ENCODE measurements at regions not wholly inside any gene's neighbourhood (a gene's known extent, or its start where the extent isn't known, plus 50 kb on each side); places are given as distances from the start of the nearest gene placed in this dataset.
"Not testable (repeated sequence)": the region's sequence is repeated elsewhere in the genome, so short reads cannot be mapped to it uniquely, and the experiment has no call there.

DNA sequence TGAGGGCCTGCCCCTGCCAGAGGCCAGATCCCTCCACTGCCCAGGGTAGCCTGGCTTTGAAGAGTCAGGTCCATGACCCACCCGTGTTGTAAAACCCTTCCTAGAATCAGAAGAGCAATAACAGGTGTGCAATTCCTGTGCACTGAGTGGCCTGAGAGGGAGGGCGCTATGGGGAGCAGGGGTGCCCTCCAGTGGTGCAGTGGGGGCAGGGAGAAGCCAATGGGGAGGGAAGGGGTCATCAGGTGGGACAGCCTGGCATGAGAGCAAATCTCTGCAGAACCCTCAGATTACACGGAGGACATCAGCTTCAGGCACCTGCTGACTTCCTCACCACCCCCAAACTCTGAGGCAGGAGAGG lies 72.9 kb upstream of the ZNF469 start:
- WGBS (ENCODE audit: low lambda C conversion rate, missing lambda C conversion rate) = 51% methylated on average over 3 of the region's 3 CpGs
- DNase-seq (ENCODE audit: low spot score) = peak; percentile 54
- Histone ChIP-seq H3K9me3 (ENCODE audit: low read depth) (no peaks in the 10 kb centered on the region), H3K27me3 (no peaks in the 10 kb centered on the region), H3K4me2 (no peak overlapping the region), H3K36me3 (replicated peaks; ENCODE audit: insufficient read depth, low read depth) (no peaks in the 10 kb centered on the region), H3K27ac (no peak overlapping the region), H4K20me1 (ENCODE audit: insufficient read depth, poor library complexity, severe bottlenecking) (no peaks in the 10 kb centered on the region), H3K9me2 (replicated peaks; ENCODE audit: insufficient read depth) (no peaks in the 10 kb centered on the region), H3K4me1 (ENCODE audit: insufficient read depth) (peaks cover 2% of the 10 kb centered on the region), H3K4me3 (no peak overlapping the region), H3K79me2 (no peaks in the 10 kb centered on the region), H2AFZ (no peak overlapping the region)
- TF ChIP-seq, protein P1, sequence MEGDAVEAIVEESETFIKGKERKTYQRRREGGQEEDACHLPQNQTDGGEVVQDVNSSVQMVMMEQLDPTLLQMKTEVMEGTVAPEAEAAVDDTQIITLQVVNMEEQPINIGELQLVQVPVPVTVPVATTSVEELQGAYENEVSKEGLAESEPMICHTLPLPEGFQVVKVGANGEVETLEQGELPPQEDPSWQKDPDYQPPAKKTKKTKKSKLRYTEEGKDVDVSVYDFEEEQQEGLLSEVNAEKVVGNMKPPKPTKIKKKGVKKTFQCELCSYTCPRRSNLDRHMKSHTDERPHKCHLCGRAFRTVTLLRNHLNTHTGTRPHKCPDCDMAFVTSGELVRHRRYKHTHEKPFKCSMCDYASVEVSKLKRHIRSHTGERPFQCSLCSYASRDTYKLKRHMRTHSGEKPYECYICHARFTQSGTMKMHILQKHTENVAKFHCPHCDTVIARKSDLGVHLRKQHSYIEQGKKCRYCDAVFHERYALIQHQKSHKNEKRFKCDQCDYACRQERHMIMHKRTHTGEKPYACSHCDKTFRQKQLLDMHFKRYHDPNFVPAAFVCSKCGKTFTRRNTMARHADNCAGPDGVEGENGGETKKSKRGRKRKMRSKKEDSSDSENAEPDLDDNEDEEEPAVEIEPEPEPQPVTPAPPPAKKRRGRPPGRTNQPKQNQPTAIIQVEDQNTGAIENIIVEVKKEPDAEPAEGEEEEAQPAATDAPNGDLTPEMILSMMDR (IDR thresholded peaks at IDR 0.05; ENCODE audit: poor library complexity) = peak; percentile 36
- TF ChIP-seq EZH2 (IDR thresholded peaks at IDR 0.05; ENCODE audit: borderline replicate concordance) = no peak

DNA sequence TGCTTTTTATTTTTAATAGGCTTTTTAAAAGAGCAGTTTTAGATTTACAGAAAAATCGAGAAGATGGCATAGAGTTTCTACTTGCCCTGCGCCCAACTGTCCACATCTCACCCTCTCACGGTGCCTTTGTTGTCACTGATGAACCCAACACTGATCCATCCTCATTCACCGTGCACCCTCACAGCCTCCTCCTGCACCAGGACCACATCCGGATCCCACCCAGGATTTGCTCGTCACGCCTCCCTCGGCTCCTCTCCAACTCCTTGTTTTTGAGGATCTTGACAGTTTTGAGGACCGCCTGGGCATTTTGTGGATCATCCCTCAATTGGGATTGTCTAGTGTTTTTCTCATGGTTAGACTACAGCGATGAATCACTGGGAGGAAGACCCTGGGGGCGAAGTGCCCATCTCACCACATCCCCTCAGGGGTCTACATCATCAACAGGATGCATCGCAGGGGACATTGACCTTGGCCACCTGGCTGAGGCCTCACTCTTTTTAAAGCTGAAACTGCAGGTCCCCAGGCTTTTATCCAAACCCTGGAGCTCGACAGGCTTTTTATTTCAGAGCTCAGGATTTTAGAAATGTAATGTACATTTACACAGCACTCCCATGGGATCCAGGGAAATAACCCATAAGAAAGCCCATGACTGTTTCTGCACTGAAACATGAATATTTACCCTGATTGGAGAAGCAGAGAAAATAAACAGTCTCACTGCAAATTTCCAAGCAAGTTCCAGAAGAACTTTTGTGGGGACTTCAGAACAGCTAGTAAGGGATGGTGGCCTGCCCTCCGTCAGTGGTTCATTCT lies 71.8 kb upstream of the ZNF469 start:
- 92% methylated on average over 14 of the region's 14 CpGs for WGBS (ENCODE audit: low lambda C conversion rate, missing lambda C conversion rate)
- Histone ChIP-seq H4K20me1 (ENCODE audit: insufficient read depth, poor library complexity, severe bottlenecking) (no peaks in the 10 kb centered on the region), H3K27ac (no peak overlapping the region), H3K4me3 (no peak overlapping the region), H3K27me3 (no peaks in the 10 kb centered on the region), H3K4me1 (ENCODE audit: insufficient read depth) (no peaks in the 10 kb centered on the region), H3K9me3 (ENCODE audit: low read depth) (no peaks in the 10 kb centered on the region), H2AFZ (no peak overlapping the region), H3K9me2 (replicated peaks; ENCODE audit: insufficient read depth) (no peaks in the 10 kb centered on the region), H3K36me3 (replicated peaks; ENCODE audit: insufficient read depth, low read depth) (no peaks in the 10 kb centered on the region), H3K79me2 (no peaks in the 10 kb centered on the region), H3K4me2 (no peak overlapping the region)
- TF ChIP-seq, protein P1 (IDR thresholded peaks at IDR 0.05; ENCODE audit: poor library complexity) = no peak
- no peak for TF ChIP-seq EZH2phosphoT487 (IDR thresholded peaks at IDR 0.05; ENCODE audit: low read depth, severe bottlenecking, unreplicated experiment)
- TF ChIP-seq EZH2 (IDR thresholded peaks at IDR 0.05; ENCODE audit: borderline replicate concordance) = no peak
- no peak for DNase-seq (ENCODE audit: low spot score)

DNA sequence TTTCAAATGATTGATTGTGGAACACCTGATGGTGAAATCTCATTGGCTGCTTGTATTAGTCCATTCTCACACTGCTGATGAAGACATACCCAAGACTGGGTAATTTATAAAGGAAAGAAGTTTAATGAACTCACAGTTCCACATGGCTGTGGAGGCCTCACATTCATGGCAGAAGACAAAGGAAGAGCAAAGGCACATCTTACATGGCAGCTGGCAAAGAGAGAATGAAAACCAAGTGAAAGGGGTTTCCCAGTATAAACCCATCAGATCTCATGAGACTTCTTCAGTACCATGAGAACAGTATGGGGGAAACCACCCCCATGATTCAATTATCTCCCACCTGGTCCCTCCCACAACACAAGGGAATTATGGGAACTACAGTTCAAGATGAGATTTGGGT lies 70.9 kb upstream of the ZNF469 start:
- not testable (repeated sequence) for H3K4me1 ChIP-seq (ENCODE audit: insufficient read depth); DNase-seq (ENCODE audit: low spot score); H4K20me1 ChIP-seq (ENCODE audit: insufficient read depth, poor library complexity, severe bottlenecking); H3K9me3 ChIP-seq (ENCODE audit: low read depth); H2AFZ ChIP-seq; H3K27me3 ChIP-seq; H3K4me3 ChIP-seq; H3K36me3 ChIP-seq (replicated peaks; ENCODE audit: insufficient read depth, low read depth); H3K9me2 ChIP-seq (replicated peaks; ENCODE audit: insufficient read depth); H3K4me2 ChIP-seq; H3K79me2 ChIP-seq; H3K27ac ChIP-seq

DNA sequence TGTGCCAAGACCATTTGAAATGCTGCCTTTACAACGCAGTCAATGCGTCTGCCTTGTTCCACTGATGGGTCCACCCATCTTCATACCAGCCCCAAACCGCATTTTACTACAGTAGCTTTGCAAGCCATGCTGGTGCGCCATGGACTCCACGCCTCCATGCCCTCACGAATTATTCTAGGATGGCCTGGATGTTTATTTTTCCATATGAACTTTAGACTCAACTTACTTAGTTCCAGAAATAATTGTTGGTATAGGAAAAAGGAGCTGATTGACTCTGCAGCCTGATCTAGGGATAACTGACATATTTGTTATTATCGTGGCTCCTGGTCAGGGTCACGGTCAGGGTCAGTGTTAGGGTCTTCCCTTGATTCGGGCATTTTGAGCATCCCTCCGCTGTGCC lies 70.0 kb upstream of the ZNF469 start:
- Histone ChIP-seq H3K9me3 (ENCODE audit: low read depth) (no peaks in the 10 kb centered on the region), H2AFZ (no peak overlapping the region), H3K27me3 (no peaks in the 10 kb centered on the region), H3K4me1 (ENCODE audit: insufficient read depth) (peaks cover 2% of the 10 kb centered on the region), H3K4me2 (no peak overlapping the region), H3K9me2 (replicated peaks; ENCODE audit: insufficient read depth) (no peaks in the 10 kb centered on the region), H3K27ac (no peak overlapping the region), H3K4me3 (no peak overlapping the region), H4K20me1 (ENCODE audit: insufficient read depth, poor library complexity, severe bottlenecking) (no peaks in the 10 kb centered on the region), H3K79me2 (no peaks in the 10 kb centered on the region), H3K36me3 (replicated peaks; ENCODE audit: insufficient read depth, low read depth) (no peaks in the 10 kb centered on the region)
- 90% methylated on average over 10 of the region's 10 CpGs for WGBS (ENCODE audit: low lambda C conversion rate, missing lambda C conversion rate)
- DNase-seq (ENCODE audit: low spot score) = no peak
- TF ChIP-seq EZH2 (IDR thresholded peaks at IDR 0.05; ENCODE audit: borderline replicate concordance) (no peak), EZH2phosphoT487 (IDR thresholded peaks at IDR 0.05; ENCODE audit: low read depth, severe bottlenecking, unreplicated experiment) (no peak)
- TF ChIP-seq, protein P1 (IDR thresholded peaks at IDR 0.05; ENCODE audit: poor library complexity) = no peak

All from hepatocyte (in vitro differentiated cells).